Anterior cingulate cortex (tissue), 58 donors: ENCODE measurements at regions not wholly inside any gene's neighbourhood (a gene's known extent, or its start where the extent isn't known, plus 50 kb on each side); places are given as distances from the start of the nearest gene placed in this dataset.

Source experiments
- DNase-seq, 58 donors: peaks; one replicate each; lab custom pipeline; 2025; lab: John Stamatoyannopoulos, UW

DNA sequence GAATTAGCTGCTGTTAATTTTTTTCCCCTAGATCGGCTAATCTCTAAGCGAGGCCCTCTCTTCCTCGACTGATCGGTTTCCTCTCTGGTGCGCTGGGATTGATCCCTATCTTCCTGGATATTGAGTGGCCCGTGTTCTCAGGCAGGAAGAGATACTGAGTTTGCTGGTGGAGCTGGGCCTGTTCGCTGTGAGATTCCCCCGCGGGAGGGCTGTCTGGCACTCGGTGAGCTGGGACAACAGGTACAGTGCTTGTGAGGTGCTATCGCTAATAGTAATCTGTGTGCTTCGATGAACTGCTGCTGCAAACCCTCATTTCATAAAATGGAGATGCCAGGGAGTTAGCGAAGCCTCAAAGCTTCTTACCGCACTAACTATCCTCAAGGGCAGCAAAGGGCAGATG lies 310.3 kb downstream of the NXPE2 start:
- DNase-seq = no peak

DNA sequence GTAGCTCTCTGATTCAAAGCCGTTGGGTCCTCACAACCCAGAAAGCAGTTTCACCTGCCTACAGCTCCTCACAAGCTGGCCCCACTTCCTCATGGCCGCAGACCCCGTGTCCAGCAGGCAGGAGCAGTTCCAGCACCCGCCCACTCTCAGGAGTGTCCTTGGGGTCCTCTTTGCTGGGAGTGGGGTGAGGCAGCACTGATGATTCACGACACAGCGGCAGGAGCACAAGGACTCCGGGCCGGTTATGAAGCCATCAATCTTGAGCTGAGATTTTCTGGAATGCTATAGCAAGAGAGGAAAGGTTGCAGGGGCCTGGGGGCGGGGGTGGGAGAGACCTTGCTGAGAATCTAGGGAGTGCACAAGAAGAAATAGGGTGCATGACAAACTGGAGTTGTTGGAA lies 311.2 kb downstream of the NXPE2 start:
- no peak for DNase-seq

DNA sequence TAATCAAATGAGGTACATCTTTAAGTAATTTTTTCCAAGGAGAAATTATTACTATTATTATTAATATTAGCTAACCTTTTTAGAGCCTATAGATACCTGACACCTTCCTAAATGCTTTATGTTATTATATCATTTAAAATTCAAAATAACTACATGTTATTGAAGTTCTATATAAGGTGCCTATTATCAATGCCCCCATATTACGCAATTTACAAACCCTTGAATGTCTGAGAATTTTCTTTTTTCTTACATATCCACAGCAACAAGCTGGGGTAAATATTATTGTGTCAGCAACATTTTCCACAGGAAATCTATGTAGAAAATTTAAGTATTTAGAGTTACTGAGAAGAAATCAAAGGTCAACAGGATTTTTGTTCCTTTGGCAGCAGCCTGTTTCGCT lies 327.3 kb downstream of the NXPE2 start:
- no peak for DNase-seq

DNA sequence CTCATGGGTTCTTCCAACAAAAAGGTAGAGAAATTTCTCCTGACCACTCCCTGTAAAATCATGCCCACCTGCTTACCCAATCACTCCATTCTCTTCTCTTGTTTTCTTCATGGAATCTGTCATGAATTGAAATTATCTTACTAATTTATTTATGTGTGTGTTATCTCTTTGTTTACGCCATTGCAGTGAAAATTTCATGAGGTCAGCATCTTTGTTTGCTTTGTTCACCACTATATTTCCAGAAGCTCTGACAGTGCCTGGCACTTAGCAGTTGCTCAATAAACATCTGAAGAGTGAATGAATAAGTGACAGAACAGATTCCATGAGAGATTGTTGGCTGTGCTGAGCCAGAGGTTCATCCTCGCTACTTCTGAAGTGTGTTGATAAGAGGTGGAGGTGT lies 329.5 kb downstream of the NXPE2 start:
- DNase-seq = no peak

DNA sequence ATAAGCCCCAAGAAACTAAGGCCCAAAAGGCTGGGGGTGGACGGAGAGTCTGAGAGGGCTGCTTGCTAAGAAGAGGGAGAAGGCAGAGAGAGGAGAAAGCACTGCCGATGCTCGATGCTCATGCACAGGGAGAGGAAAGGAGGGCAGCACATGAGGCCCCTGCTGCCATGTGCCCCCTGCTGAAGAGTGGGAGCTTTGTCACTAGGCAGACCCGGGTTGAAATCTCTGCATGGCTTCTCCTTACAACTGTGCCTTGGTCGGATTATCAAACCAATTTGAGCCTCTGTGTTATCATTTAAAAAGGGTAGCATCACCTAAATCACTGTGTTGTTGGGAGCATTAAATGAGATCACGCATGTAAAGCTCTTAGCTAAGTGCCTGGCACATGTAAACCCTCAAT lies 330.5 kb downstream of the NXPE2 start:
- DNase-seq = no peak

DNA sequence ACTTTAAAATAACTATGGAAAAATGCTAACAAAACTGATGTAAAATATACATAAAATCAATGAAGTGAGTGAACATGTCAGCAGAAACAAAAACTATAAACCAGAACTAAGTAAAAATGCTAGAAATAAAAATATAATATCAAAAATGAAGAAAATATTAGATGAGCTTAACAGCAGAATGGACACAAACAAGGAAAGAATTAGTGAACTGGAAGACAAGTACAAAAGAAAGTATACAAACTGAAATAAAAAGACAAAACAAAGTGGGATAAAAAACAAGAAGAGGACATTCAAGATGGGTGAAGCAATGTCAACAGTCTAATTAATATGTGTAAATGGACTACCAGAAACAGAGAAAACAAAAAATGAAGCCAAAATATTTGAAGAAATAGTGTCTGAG lies 339.2 kb downstream of the NXPE2 start:
- no peak for DNase-seq

DNA sequence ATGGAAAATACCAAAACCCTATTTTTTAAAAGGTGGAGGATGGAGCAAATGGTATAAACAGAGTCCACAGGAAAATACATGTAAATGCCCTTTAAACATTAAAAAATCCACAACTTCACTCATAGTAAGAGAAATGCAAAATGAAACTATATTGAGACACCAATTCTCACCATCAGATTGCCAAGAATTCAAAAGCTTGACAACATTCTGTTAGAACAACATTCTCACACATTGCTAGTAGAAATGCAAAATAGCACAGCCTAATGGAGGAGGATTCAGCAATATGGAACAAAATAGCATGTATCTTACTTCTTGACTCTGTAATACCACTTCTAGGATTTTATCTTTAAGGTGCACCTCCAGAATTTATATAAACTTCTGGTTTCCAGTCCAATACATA lies 351.8 kb downstream of the NXPE2 start:
- DNase-seq = no peak

DNA sequence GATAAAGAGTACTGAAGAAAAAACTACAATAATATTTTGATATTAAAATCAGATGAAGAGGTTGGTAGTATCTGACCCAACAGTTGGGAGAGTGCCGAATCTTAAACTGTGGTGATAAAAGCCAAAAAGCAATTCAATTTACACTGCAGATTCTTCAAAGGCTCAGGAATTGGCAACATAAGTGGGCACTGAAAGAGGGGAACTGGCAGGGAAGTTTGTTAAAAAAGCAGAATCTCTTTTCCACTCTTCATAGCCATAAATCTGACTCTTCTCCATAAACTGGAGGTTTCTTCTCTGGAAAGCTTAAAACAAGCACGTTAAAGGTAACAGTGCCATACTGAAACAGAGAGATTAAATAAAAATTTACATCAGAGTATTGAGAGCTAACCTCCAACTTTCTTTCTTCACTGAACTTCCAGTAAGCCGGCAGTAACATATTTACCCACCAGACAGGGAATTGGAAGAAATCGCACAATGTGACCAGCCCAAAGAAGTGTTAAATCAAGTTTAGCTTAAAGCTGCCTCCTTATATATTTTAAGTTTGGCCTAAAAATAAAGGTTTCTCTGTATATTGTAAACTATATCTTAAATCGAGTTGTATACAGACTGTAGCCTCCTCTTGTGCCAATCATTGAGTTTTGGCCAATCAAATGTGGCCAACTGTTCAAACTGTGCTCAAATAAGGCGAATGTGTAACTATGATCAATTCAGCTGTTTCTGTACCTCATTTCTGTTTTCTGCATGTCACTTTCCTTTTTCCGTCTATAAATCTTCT lies 358.3 kb downstream of the NXPE2 start:
- DNase-seq = no peak

DNA sequence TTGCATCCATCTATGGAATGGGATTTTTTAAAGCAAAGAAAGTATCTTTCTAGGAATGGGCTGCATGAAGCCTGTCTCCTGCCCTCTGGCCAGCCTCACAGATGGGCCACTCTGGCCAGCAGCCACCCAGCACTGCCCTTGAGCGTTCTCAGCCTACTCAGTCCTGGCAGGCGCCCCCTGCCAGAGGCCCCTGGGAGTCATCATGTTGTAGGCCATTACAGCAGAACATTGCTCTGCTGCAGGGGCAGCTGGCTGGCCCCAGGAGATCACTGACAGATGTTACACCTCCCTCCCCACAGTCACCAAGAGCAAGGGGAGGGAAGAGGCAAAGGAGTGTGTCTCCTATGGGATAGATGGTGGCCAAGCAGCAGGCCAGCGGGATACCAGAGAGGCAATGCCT lies 363.7 kb downstream of the NXPE2 start:
- no peak for DNase-seq

DNA sequence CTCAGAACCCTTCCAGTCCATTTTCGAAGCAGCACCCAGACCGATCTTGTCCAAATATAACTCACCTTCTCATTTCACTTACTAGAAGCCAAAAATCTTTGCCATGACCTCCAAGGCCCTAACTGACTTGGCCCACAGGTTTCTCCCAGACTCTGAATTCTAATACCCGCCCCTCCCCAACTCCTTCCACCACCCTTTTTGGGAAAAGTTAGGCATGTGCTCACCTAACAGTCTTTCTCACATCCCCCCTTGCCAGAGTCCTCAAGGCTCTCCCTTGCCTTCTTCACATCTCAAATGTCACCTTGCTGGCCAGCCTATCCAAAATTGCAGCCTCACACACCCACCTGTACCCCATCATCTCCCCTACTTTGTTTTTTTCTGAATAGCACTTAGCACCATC lies 369.3 kb downstream of the NXPE2 start:
- DNase-seq = no peak

DNA sequence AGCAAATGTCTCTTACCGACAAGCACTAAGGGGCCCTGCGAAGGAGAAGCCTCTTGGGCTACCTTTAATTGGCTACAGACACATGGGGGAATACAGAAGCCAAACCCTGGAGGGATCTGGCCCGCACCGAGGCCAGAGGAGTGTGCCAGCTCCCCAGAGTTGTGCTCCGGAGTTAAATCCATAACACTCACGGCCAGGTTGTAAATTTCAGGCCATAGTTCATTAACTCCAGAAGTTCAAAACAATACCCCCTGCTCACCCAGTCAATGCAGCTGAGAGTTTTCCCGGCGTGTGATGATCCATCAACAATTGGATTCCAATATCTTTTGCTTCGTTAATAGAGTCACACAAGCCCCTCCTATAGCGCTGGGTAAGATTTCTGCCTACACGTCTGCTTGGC lies 371.5 kb downstream of the NXPE2 start:
- no peak for DNase-seq

DNA sequence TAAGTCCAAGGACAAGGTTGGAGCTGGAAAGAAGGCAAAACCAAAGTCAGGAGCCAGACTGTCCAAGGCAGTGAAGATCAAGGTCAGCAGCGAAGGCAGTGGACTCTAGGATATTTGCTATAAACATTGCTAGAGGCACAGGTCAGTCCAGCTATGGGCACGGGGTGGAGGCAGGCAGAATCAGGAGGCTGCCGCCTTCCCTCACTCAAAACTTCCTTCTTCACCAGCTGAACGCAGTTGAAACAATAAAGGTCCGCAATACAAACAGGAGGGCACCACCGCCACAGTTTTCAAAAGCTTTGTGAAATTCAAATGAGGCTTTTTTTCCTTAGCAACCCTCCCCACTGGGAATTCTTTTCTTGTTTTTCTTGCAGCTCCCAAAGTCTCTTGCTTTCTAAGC lies 372.4 kb downstream of the NXPE2 start:
- DNase-seq = no peak

DNA sequence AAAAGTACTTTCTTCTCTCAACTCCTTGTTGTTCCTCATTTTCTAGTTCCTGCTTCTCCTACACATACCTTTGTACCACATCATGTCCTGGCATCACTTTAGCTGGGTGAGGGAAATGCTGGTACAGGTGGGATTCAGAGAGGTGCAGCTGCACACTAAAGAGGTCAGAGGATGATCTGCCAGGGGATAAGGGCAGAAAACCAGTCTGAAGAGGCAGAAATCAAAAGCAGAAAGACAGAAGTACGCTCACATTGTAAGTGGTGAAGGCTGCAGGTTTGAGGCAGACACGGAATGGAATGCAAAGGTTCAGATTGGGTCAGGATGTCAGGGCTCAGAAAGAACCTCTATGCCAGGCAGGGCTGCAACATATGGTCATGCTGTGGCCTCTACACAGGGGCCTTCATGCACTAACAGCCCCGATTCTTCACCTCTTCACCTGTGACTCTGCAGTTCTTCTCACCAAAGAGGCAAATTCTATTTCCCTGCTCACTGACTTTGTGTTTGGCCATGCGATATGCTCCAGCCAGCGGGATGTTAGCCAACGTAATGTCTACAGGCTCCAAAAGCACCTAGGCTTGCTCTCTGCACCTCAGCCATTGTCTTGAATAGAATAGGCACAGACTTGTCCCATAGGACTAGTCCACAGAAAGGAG lies 373.7 kb downstream of the NXPE2 start:
- DNase-seq = no peak

DNA sequence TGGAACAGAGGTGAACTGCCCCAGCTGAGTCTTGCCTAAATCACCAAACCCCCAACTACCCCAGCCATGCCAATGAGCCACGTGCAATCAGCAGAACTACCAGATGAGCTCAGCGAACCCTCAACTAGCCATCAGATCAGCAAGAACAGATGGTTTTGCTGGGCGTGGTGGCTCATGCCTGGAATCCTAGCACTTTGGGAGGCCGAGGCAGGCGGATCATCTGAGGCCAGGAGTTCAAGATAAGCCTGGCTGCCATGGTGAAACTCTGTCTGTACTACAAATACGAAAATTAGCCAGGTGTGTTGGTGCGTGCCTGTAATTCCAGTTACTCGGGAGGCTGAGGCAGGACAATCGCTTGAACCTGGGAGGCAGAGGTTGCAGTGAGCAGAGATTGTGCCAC lies 374.3 kb downstream of the NXPE2 start:
- DNase-seq = no peak

DNA sequence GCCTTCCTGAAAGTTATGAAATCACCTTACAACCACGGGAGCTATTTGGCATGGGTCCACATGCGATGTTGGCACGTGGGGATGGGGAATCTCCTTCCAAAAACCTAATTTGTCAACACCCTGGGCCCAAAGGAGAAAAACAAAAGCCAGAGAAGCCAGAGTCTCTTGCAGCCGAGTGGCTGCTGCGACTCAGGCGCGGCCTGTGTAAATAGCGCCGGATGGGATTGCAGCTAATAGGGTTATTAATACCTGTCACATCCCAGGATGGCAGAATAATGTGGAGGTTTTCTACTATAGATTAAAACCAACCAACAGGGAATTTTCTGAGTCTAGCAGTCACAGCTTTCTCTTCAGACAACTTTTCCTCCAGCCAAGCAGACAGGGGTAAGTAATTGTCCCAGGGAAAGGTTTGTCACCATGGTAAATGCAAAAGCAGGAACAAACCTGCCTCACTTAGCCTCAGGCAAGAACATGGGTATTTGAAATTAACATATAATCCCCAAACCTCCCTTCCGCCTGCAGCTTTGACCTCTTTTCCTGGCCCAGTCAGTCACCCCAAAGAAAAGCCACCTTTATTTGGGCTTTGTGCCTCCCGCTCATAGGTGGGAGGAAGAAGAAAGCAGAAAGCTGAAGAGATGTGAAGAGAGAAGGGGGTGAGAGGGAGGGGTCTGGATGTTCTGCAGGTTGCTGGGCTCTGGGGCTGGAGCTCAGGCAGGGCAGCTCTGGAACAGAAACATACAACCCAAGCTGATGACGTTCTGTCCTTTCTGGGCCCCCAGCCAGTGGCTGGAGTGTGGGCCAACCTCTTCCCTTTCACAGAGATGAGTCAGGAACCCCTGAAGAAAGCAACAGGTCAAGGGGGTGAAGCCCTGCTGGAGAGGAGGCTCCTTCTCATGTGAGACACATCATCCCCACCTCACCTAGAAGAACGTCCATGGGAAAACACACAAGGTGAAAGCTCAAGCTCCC lies 376.5 kb downstream of the NXPE2 start:
- peak in 6 of 58 donors; percentile 7 to 57 (median 14) for DNase-seq

DNA sequence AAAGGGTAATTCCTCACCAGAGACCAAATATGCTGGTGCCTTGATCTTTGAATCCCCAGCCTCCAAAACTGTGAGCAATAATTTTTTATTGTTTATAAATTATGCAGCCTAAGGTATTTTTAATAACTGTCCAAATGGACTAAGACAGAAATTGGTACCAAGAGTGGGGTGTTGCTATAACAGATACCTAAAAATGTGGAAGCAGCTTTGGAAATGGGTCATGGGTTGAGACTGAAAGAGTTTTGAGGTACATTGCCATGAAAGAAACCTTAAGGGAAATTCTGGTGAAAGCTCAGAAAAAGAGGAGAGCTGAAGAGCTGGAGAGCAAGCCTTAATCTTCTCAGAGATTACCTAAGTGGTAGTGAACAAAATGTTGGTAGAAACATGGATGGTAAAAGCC lies 378.2 kb downstream of the NXPE2 start:
- DNase-seq = no peak

DNA sequence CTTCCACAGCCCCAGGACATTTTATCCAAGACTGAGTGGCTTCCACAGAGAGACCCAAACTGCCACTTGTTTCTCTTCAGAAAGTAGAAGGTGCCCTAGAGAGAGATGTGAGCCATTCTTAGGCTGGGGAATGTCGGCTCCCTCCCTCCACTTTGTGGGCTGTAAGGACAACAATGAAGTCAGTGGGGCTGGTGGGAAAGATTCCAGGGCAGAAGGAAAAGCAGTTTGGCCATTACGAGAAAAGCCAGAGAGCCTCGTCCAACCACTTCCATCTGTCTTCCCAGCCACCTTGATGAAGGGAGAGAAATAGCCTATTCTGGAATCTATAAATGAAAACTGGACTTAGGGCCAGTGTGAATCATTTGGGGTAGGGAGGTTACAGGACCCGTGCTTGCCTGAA lies 382.5 kb downstream of the NXPE2 start:
- no peak for DNase-seq

DNA sequence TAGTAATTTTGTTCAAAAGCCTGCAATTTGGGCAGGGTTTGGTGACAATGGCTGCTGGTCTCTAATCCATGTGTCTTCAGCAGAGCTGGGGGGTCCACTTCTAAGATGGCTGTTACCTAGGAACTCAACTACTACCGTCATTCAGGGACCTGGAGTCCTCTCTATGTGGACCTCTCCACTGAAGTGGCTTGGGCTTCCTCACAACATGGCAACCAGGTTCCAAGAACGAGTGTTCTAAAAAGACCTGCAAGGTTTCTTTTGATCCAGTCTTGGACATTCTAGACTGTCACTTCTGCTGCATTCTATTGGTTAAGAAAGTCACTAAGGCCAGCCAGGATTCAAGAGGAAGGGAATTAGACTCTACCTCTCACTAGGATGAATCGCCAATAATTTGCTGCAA lies 387.0 kb downstream of the NXPE2 start:
- no peak for DNase-seq

DNA sequence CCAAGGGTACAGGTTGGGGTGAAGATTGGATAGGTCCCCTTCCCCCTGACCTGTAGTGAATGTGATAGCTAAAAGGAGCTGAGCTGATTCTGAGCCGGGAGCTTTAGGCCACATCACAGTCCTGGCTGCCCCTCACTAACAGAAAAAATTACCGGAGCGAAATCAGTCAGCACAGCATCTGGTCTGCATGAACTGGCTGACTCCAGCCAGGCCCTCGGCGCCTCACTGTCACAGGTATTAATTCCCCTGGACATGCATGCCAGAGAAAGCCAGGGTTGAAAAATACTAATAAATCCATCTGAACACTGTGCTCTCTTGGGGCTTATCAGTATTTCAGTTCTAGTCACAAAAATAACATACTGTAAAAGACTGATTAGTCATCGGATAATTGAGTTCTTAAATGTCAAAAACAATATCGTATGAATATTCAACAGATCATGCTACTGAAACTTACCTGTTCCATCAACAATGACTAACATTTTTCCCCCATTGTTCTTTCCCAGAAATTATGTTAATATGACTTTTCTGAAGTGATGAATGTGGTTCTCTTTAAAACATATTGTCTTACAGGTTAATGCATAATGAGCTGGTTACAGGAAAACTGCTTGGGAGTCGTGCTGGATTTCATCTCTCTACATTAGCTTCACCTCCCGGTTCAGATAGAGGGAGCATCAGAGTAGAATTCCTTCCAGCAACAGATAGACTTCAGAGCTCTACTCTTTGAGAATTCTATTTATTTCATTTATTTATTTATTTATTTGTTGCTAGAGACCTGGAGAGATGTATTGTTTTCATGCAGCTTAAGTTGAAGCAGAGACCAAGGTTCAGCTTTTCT lies 387.7 kb downstream of the NXPE2 start:
- DNase-seq = no peak

DNA sequence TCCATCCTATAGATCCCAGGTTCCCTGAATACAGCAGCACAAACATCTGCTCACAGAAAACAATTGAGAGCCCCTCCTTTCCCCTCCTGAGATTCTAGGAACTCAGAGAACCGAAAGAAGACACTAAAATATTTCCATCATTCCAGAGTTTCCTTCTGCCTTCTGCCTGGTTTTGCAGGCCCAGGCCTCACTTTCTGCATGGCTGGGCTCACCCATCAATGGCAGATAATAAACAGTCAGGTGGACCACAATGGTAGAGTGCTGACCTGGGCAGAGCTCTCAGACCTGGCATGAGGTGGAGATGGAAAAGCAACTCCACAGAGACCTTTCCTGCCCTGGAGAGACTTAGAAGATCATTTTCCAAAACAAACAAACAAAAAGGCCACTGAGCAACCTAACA lies 389.1 kb downstream of the NXPE2 start:
- no peak for DNase-seq
